ENCODE measurements at regions not wholly inside any gene's neighbourhood (a gene's known extent, or its start where the extent isn't known, plus 50 kb on each side); places are given as distances from the start of the nearest gene placed in this dataset.
"Not testable (repeated sequence)": the region's sequence is repeated elsewhere in the genome, so short reads cannot be mapped to it uniquely, and the experiment has no call there.

- no peaks in the 10 kb centered on the region for H3K79me2 ChIP-seq (replicated peaks; ENCODE audit: insufficient read depth, low read length)
- no peak overlapping the region for H3K4me3 ChIP-seq (ENCODE audit: low read length)
- no peaks in the 10 kb centered on the region for H3K27me3 ChIP-seq (ENCODE audit: insufficient read depth, low read depth, low read length)
- no peaks in the 10 kb centered on the region for H4K20me1 ChIP-seq (ENCODE audit: insufficient read depth)
- no peak overlapping the region for H2AFZ ChIP-seq (ENCODE audit: low read depth, low read length)
- no peaks in the 10 kb centered on the region for H3K9me2 ChIP-seq (ENCODE audit: insufficient read depth, low read length)
- no peak for TF ChIP-seq TAF1 (IDR thresholded peaks at IDR 0.05; ENCODE audit: low read depth)
- no peak for TF ChIP-seq SMC3 (conservative IDR thresholded peaks at IDR 0.05; ENCODE audit: poor library complexity)
- TF ChIP-seq EZH2 (IDR thresholded peaks at IDR 0.05; ENCODE audit: borderline replicate concordance, insufficient read depth, low read length, poor library complexity, severe bottlenecking): no peak
- no peak for TF ChIP-seq EP300 (conservative IDR thresholded peaks at IDR 0.05; ENCODE audit: poor library complexity, severe bottlenecking)
- no peak for TF ChIP-seq REST (IDR thresholded peaks at IDR 0.05; ENCODE audit: borderline replicate concordance)
- no peak for TF ChIP-seq MXI1 (conservative IDR thresholded peaks at IDR 0.05; ENCODE audit: poor library complexity, severe bottlenecking)
- no peak for TF ChIP-seq POLR2AphosphoS5 (IDR thresholded peaks at IDR 0.05)
- no peak for TF ChIP-seq RAD21 (conservative IDR thresholded peaks at IDR 0.05)
- no peak for TF ChIP-seq CTCF (IDR thresholded peaks at IDR 0.05; ENCODE audit: poor library complexity, severe bottlenecking)
- no peaks in the 10 kb centered on the region for H3K36me3 ChIP-seq (ENCODE audit: insufficient read depth, low read length)
- H3K9ac ChIP-seq (ENCODE audit: low read length): no peak overlapping the region
- H3F3A ChIP-seq (ENCODE audit: insufficient read depth, low read length, poor library complexity, severe bottlenecking): no peaks in the 10 kb centered on the region
- no peak overlapping the region for H3K4me2 ChIP-seq (ENCODE audit: low read length)
- H3K27ac ChIP-seq (ENCODE audit: low read length): no peak overlapping the region
- no peaks in the 10 kb centered on the region for H3K9me3 ChIP-seq (ENCODE audit: low read length)
These were observed 85.1 kb downstream of the ARRDC3 start for GRCh38 chr5:91297994-91298393.

- Histone ChIP-seq H3K27me3 (ENCODE audit: insufficient read depth, low read depth, low read length) (no peaks in the 10 kb centered on the region), H3K4me3 (ENCODE audit: low read length) (no peak overlapping the region), H3K27ac (ENCODE audit: low read length) (no peak overlapping the region), H3K9me2 (ENCODE audit: insufficient read depth, low read length) (no peaks in the 10 kb centered on the region), H3K36me3 (ENCODE audit: insufficient read depth, low read length) (no peaks in the 10 kb centered on the region), H3F3A (ENCODE audit: insufficient read depth, low read length, poor library complexity, severe bottlenecking) (peaks cover 4% of the 10 kb centered on the region), H3K9ac (ENCODE audit: low read length) (no peak overlapping the region), H3K9me3 (ENCODE audit: low read length) (no peaks in the 10 kb centered on the region), H2AFZ (ENCODE audit: low read depth, low read length) (no peak overlapping the region), H3K4me2 (ENCODE audit: low read length) (no peak overlapping the region), H3K79me2 (replicated peaks; ENCODE audit: insufficient read depth, low read length) (no peaks in the 10 kb centered on the region), H4K20me1 (ENCODE audit: insufficient read depth) (no peaks in the 10 kb centered on the region)
- no peak for TF ChIP-seq SMC3 (conservative IDR thresholded peaks at IDR 0.05; ENCODE audit: poor library complexity)
- no peak for TF ChIP-seq POLR2AphosphoS5 (IDR thresholded peaks at IDR 0.05)
- no peak for TF ChIP-seq MXI1 (conservative IDR thresholded peaks at IDR 0.05; ENCODE audit: poor library complexity, severe bottlenecking)
- TF ChIP-seq RAD21 (conservative IDR thresholded peaks at IDR 0.05): no peak
- TF ChIP-seq TAF1 (IDR thresholded peaks at IDR 0.05; ENCODE audit: low read depth): no peak
- no peak for TF ChIP-seq REST (IDR thresholded peaks at IDR 0.05; ENCODE audit: borderline replicate concordance)
- TF ChIP-seq CTCF (IDR thresholded peaks at IDR 0.05; ENCODE audit: poor library complexity, severe bottlenecking): no peak
- no peak for TF ChIP-seq EP300 (conservative IDR thresholded peaks at IDR 0.05; ENCODE audit: poor library complexity, severe bottlenecking)
- TF ChIP-seq EZH2 (IDR thresholded peaks at IDR 0.05; ENCODE audit: borderline replicate concordance, insufficient read depth, low read length, poor library complexity, severe bottlenecking): no peak
These were observed 86.4 kb downstream of the ARRDC3 start for GRCh38 chr5:91296674-91297143.

- H3F3A ChIP-seq (ENCODE audit: insufficient read depth, low read length, poor library complexity, severe bottlenecking); H3K9me3 ChIP-seq (ENCODE audit: low read length); H2AFZ ChIP-seq (ENCODE audit: low read depth, low read length); H3K9ac ChIP-seq (ENCODE audit: low read length); H3K4me3 ChIP-seq (ENCODE audit: low read length); H3K27me3 ChIP-seq (ENCODE audit: insufficient read depth, low read depth, low read length); H3K79me2 ChIP-seq (replicated peaks; ENCODE audit: insufficient read depth, low read length); H4K20me1 ChIP-seq (ENCODE audit: insufficient read depth); H3K9me2 ChIP-seq (ENCODE audit: insufficient read depth, low read length); H3K4me2 ChIP-seq (ENCODE audit: low read length); H3K27ac ChIP-seq (ENCODE audit: low read length); H3K36me3 ChIP-seq (ENCODE audit: insufficient read depth, low read length): not testable (repeated sequence)
These were observed 87.0 kb downstream of the ARRDC3 start for GRCh38 chr5:91296102-91296501.
